ENCODE measurements at regions not wholly inside any gene's neighbourhood (a gene's known extent, or its start where the extent isn't known, plus 50 kb on each side); places are given as distances from the start of the nearest gene placed in this dataset.

DNA sequence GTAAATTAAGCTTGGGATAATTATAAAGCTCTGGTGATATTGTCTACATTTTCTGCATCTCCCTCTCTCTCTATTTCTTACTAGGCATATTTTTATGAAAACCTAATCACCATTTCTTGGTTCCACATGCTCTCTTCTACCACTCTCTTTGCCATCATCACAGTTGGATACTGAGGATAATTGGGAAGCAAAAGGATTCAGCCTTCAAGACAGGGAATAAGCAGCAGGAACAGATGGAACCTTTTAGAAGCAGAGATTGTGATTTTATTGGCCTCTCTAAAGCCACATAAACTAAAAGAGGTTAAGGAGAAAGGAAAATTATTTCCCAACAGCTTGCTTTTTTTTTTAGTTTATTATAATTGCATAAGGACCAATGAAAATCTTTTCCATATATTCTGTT, 226.3 kb upstream of the SPHKAP start:
- TF ChIP-seq, protein P1, sequence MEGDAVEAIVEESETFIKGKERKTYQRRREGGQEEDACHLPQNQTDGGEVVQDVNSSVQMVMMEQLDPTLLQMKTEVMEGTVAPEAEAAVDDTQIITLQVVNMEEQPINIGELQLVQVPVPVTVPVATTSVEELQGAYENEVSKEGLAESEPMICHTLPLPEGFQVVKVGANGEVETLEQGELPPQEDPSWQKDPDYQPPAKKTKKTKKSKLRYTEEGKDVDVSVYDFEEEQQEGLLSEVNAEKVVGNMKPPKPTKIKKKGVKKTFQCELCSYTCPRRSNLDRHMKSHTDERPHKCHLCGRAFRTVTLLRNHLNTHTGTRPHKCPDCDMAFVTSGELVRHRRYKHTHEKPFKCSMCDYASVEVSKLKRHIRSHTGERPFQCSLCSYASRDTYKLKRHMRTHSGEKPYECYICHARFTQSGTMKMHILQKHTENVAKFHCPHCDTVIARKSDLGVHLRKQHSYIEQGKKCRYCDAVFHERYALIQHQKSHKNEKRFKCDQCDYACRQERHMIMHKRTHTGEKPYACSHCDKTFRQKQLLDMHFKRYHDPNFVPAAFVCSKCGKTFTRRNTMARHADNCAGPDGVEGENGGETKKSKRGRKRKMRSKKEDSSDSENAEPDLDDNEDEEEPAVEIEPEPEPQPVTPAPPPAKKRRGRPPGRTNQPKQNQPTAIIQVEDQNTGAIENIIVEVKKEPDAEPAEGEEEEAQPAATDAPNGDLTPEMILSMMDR (IDR thresholded peaks at IDR 0.05; ENCODE audit: extremely low read depth in 1 of 2, insufficient read depth in 1 of 2, low read depth in 1 of 2, low read length in 2 of 2) = no peak
- TF ChIP-seq POLR2A (IDR thresholded peaks at IDR 0.05; ENCODE audit: low read depth, low read length) = no peak
- no peak for TF ChIP-seq EZH2 (IDR thresholded peaks at IDR 0.05; ENCODE audit: borderline replicate concordance, low read depth, low read length, severe bottlenecking)

All from endothelial cell of umbilical vein (primary cell).